ENCODE measurements at regions not wholly inside any gene's neighbourhood (a gene's known extent, or its start where the extent isn't known, plus 50 kb on each side); places are given as distances from the start of the nearest gene placed in this dataset.

DNA sequence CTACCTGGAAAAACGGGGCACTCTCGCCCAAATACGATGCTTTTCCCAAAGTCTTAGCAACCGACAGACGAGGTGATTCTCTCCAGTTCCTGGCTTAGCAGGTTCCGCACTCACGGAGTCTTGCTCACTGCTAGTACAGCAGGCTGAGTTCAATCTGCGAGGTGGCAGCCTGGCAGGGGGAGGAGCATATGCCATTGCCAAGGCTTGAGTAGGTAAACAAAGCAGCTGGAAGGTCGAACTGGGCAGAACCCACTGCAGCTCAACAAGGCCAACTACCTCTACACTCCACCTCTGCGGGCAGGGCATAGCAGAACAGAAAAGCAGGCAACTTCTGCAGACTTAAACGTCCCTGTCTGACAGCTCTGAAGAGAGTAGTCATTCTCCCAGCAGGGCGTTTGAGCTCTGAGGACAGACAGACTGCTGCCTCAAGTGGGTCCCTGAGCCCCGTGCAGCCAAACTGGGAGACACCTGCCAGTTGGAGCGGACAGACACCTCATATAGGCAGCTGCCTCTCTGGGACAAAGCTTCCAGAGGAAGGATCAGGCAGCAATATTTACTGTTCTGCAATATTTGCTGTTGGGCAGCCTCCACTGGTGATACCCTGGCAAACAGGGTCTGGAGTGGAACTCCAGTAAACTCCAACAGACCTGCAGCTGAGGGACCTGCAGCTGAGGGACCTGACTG, 73.4 kb upstream of the CADM2 start:
- H2AK9ac ChIP-seq (replicated peaks; ENCODE audit: low read depth, low read length, poor library complexity), result no peak overlapping the region

More for the DNA sequence above, 73.4 kb upstream of the CADM2 start:
- no peak overlapping the region for H3K56ac ChIP-seq (ENCODE audit: extremely low read depth, insufficient read depth, low read length)
- intact Hi-C loops (cut with micrococcal nuclease), result no loop called here
- no peak overlapping the region for H2BK15ac ChIP-seq (ENCODE audit: low read depth, low read length)
- no peaks in the 10 kb centered on the region for H4K20me1 ChIP-seq (ENCODE audit: insufficient read depth, low read length)
- ATAC-seq (ENCODE audit: low read depth) (no peak), DNase-seq (no peak)
- H3K27me3 ChIP-seq (ENCODE audit: control insufficient read depth, insufficient read depth, low read length), result no peaks in the 10 kb centered on the region
- no peak overlapping the region for H2BK20ac ChIP-seq (ENCODE audit: low read depth, low read length)
- H3K4me2 ChIP-seq (ENCODE audit: low read depth, low read length), result no peak overlapping the region
- H3K36me3 ChIP-seq (ENCODE audit: control insufficient read depth, insufficient read depth, low read length), result no peaks in the 10 kb centered on the region
- H3K4ac ChIP-seq (ENCODE audit: low read depth, low read length), result no peak overlapping the region
- CTCF ChIA-PET, result no interaction called here
- no TSS peak for BruUV-seq (replicated peaks)
- TF ChIP-seq CEBPB (IDR thresholded peaks at IDR 0.05; ENCODE audit: low read depth, low read length), result no peak
- TF ChIP-seq, protein P1, sequence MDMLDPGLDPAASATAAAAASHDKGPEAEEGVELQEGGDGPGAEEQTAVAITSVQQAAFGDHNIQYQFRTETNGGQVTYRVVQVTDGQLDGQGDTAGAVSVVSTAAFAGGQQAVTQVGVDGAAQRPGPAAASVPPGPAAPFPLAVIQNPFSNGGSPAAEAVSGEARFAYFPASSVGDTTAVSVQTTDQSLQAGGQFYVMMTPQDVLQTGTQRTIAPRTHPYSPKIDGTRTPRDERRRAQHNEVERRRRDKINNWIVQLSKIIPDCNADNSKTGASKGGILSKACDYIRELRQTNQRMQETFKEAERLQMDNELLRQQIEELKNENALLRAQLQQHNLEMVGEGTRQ (IDR thresholded peaks at IDR 0.05; ENCODE audit: low read depth, low read length), result no peak
- no peak for TF ChIP-seq SMC3 (IDR thresholded peaks at IDR 0.05; ENCODE audit: low read depth, low read length)
- TF ChIP-seq MAZ (IDR thresholded peaks at IDR 0.05; ENCODE audit: borderline replicate concordance, low read depth, low read length), result no peak
- no peak for TF ChIP-seq FOS (IDR thresholded peaks at IDR 0.05; ENCODE audit: low read depth, low read length)
- TF ChIP-seq MXI1 (IDR thresholded peaks at IDR 0.05; ENCODE audit: borderline replicate concordance, low read depth, low read length), result no peak
- POLR2A ChIA-PET (ENCODE audit: unreplicated experiment), result no interaction called here
- H2AFZ ChIP-seq (replicated peaks; ENCODE audit: low read length, poor library complexity), result no peak overlapping the region
- no peaks in the 10 kb centered on the region for H3K4me1 ChIP-seq (ENCODE audit: control insufficient read depth, insufficient read depth, low read length)
- in situ Hi-C loops (cut with MboI; ENCODE audit: low sequenced_read_pairs), result no loop called here
- H2AK5ac ChIP-seq (ENCODE audit: low read depth, low read length), result no peak overlapping the region
- WGBS, 2 experiments (ENCODE audit: extremely low coverage in 2 of 2, insufficient read length in 1 of 2), result 66% methylated on average over 9 of the region's 14 CpGs; no CpG with 5 or more reads in 1 of the 2 experiments
- no peak overlapping the region for H4K91ac ChIP-seq (ENCODE audit: insufficient read depth, low read depth, low read length)
- no peak overlapping the region for H3K14ac ChIP-seq (replicated peaks; ENCODE audit: low read depth, low read length)
- H4K8ac ChIP-seq (ENCODE audit: low read depth in 2 of 2, low read length in 2 of 2), result no peak overlapping the region
- H3K79me1 ChIP-seq (ENCODE audit: low read depth in 1 of 2, low read length in 2 of 2), result no peaks in the 10 kb centered on the region
- no peak overlapping the region for H3K27ac ChIP-seq (ENCODE audit: insufficient read depth, low read length)
- H2BK120ac ChIP-seq (ENCODE audit: low read depth, low read length), result no peak overlapping the region
- dilution Hi-C loops (cut with HindIII; ENCODE audit: low sequenced_read_pairs, unreplicated experiment), result no loop called here
- H3K9me1 ChIP-seq (ENCODE audit: insufficient read depth, low read length), result no peaks in the 10 kb centered on the region
- peaks cover 4% of the 10 kb centered on the region; the same call in 1 of the 2 replicates for H3K9me3 ChIP-seq (ENCODE audit: control insufficient read depth, insufficient read depth, low read length)
- no peak overlapping the region for H3K4me3 ChIP-seq (ENCODE audit: insufficient read depth, low read depth, low read length)
- no peak overlapping the region for H3K9ac ChIP-seq (ENCODE audit: low read depth, low read length)
- no peak overlapping the region for H3K23ac ChIP-seq (ENCODE audit: low read depth, low read length)
- H3K18ac ChIP-seq (ENCODE audit: low read depth, low read length), result no peak overlapping the region
- no peak overlapping the region for H2BK5ac ChIP-seq (ENCODE audit: low read depth, low read length, poor library complexity, severe bottlenecking)
- no peak overlapping the region for H4K5ac ChIP-seq (ENCODE audit: low read depth, low read length)

All from IMR-90 (cell line).